A549 (cell line): ENCODE measurements at regions not wholly inside any gene's neighbourhood (a gene's known extent, or its start where the extent isn't known, plus 50 kb on each side); places are given as distances from the start of the nearest gene placed in this dataset.

Source experiments
- CEBPB ChIP-seq, 2 experiments: fragments of >200 bp in 1 of 2; sonication (Bioruptor Twin) in 1 of 2; formaldehyde crosslinking in 1 of 2; IDR thresholded peaks; 2 replicates each; pipeline ENCODE4 v1.6.1; 2012 to 2016
- CHD4 ChIP-seq: fragments of 200-600 bp; sonication (generic); IDR thresholded peaks from 2 replicates; pipeline ENCODE4 v1.6.1; 2016; ENCODE audit warnings: antibody characterized with exemption, mild to moderate bottlenecking, borderline replicate concordance
- RFX5 ChIP-seq: fragments of 450-650 bp; IDR thresholded peaks from 2 replicates; pipeline ENCODE4 v1.7.1; 2014; ENCODE audit warnings: antibody characterized with exemption, mild to moderate bottlenecking, moderate library complexity
- SREBF2 ChIP-seq: fragments of 450-650 bp; IDR thresholded peaks from 2 replicates; pipeline ENCODE4 v1.6.1; 2014; ENCODE audit warnings: mild to moderate bottlenecking, moderate library complexity
- TF ChIP-seq, protein P1 (sequence below): fragments of 450-650 bp; IDR thresholded peaks from 2 replicates; pipeline ENCODE4 v1.6.1; 2014; ENCODE audit warnings: antibody characterized with exemption
- TF ChIP-seq, protein P2 (sequence below): fragments of >200 bp; sonication (Bioruptor Twin); formaldehyde crosslinking; IDR thresholded peaks from 3 replicates; pipeline ENCODE4 v1.5.1; 2016

DNA sequence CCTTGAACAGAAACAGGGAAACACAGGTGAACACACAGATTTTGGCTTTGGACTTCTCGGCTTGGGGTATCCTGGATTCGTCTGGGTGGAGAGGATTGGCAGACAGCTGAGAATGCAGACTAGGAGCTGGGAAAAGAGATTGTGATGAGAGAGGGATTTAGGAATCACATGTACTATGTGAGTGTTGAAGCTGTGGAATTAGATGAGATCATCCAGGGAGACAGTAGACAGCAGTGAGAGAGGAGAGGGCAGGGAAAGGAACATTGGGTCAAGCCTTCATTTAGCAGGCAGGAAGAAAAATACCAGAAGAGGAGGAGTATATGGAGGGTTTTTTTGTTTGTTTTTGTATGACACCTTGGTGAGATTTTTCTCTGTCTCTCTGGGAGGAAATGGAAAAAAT is 262.1 kb upstream of the TBL1XR1 start:
- TF ChIP-seq, protein P1, sequence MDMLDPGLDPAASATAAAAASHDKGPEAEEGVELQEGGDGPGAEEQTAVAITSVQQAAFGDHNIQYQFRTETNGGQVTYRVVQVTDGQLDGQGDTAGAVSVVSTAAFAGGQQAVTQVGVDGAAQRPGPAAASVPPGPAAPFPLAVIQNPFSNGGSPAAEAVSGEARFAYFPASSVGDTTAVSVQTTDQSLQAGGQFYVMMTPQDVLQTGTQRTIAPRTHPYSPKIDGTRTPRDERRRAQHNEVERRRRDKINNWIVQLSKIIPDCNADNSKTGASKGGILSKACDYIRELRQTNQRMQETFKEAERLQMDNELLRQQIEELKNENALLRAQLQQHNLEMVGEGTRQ, result no peak
- TF ChIP-seq SREBF2 (no peak), CHD4 (no peak), RFX5 (no peak), CEBPB (IDR thresholded peaks at IDR 0.05) (no peak)
- TF ChIP-seq, protein P2, sequence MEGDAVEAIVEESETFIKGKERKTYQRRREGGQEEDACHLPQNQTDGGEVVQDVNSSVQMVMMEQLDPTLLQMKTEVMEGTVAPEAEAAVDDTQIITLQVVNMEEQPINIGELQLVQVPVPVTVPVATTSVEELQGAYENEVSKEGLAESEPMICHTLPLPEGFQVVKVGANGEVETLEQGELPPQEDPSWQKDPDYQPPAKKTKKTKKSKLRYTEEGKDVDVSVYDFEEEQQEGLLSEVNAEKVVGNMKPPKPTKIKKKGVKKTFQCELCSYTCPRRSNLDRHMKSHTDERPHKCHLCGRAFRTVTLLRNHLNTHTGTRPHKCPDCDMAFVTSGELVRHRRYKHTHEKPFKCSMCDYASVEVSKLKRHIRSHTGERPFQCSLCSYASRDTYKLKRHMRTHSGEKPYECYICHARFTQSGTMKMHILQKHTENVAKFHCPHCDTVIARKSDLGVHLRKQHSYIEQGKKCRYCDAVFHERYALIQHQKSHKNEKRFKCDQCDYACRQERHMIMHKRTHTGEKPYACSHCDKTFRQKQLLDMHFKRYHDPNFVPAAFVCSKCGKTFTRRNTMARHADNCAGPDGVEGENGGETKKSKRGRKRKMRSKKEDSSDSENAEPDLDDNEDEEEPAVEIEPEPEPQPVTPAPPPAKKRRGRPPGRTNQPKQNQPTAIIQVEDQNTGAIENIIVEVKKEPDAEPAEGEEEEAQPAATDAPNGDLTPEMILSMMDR, result no peak
